ENCODE measurements at regions not wholly inside any gene's neighbourhood (a gene's known extent, or its start where the extent isn't known, plus 50 kb on each side); places are given as distances from the start of the nearest gene placed in this dataset.

- Histone ChIP-seq H3F3A (replicated peaks; ENCODE audit: low read depth) (no peaks in the 10 kb centered on the region), H4K20me1 (replicated peaks; ENCODE audit: insufficient read depth) (no peaks in the 10 kb centered on the region), H2AFZ (no peak overlapping the region), H3K36me3 (ENCODE audit: insufficient read depth) (no peaks in the 10 kb centered on the region), H3K4me2 (no peak overlapping the region), H3K79me2 (replicated peaks; ENCODE audit: insufficient read depth) (no peaks in the 10 kb centered on the region), H3K9me2 (ENCODE audit: insufficient read depth) (no peaks in the 10 kb centered on the region), H3K27me3 (ENCODE audit: insufficient read depth) (no peaks in the 10 kb centered on the region), H3K27ac (ENCODE audit: low read depth) (no peak overlapping the region), H3K4me3 (no peak overlapping the region), H3K4me1 (ENCODE audit: insufficient read depth) (no peaks in the 10 kb centered on the region)
- Mint-ChIP-seq H3K27ac (no peak overlapping the region), H3K36me3 (ENCODE audit: low read depth) (no peaks in the 10 kb centered on the region), H3K4me3 (no peak overlapping the region), H3K9me3 (no peaks in the 10 kb centered on the region; the same call in 2 of the 3 replicates), H3K27me3 (ENCODE audit: insufficient read depth, low read depth, poor library complexity) (peaks cover 9% of the 10 kb centered on the region), H3K4me1 (no peaks in the 10 kb centered on the region; the same call in 2 of the 3 replicates)
- TF ChIP-seq, protein P1, sequence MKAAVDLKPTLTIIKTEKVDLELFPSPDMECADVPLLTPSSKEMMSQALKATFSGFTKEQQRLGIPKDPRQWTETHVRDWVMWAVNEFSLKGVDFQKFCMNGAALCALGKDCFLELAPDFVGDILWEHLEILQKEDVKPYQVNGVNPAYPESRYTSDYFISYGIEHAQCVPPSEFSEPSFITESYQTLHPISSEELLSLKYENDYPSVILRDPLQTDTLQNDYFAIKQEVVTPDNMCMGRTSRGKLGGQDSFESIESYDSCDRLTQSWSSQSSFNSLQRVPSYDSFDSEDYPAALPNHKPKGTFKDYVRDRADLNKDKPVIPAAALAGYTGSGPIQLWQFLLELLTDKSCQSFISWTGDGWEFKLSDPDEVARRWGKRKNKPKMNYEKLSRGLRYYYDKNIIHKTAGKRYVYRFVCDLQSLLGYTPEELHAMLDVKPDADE (IDR thresholded peaks at IDR 0.05) = no peak
- TF ChIP-seq NANOG (IDR thresholded peaks at IDR 0.05; ENCODE audit: borderline replicate concordance) (no peak), ZNF114 (CRISPR knock-in tag; IDR thresholded peaks at IDR 0.05) (no peak), EZH2 (IDR thresholded peaks at IDR 0.05; ENCODE audit: low read depth, unreplicated experiment) (no peak), JUNB (IDR thresholded peaks at IDR 0.05; ENCODE audit: unreplicated experiment) (no peak), POLR2AphosphoS5 (IDR thresholded peaks at IDR 0.05; ENCODE audit: low read depth) (no peak), ZNF331 (CRISPR knock-in tag; IDR thresholded peaks at IDR 0.05; ENCODE audit: low read depth) (no peak), EZH2phosphoT487 (IDR thresholded peaks at IDR 0.05; ENCODE audit: unreplicated experiment) (no peak), CREB1 (CRISPR knock-in tag; IDR thresholded peaks at IDR 0.05; ENCODE audit: low read depth) (no peak), REST (IDR thresholded peaks at IDR 0.05; ENCODE audit: unreplicated experiment) (no peak), STAT1 (IDR thresholded peaks at IDR 0.05; ENCODE audit: unreplicated experiment) (no peak)
- TF ChIP-seq, protein P2, sequence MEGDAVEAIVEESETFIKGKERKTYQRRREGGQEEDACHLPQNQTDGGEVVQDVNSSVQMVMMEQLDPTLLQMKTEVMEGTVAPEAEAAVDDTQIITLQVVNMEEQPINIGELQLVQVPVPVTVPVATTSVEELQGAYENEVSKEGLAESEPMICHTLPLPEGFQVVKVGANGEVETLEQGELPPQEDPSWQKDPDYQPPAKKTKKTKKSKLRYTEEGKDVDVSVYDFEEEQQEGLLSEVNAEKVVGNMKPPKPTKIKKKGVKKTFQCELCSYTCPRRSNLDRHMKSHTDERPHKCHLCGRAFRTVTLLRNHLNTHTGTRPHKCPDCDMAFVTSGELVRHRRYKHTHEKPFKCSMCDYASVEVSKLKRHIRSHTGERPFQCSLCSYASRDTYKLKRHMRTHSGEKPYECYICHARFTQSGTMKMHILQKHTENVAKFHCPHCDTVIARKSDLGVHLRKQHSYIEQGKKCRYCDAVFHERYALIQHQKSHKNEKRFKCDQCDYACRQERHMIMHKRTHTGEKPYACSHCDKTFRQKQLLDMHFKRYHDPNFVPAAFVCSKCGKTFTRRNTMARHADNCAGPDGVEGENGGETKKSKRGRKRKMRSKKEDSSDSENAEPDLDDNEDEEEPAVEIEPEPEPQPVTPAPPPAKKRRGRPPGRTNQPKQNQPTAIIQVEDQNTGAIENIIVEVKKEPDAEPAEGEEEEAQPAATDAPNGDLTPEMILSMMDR (conservative IDR thresholded peaks at IDR 0.05; ENCODE audit: low read depth in 2 of 2) = no peak
- TF ChIP-seq, protein P3, sequence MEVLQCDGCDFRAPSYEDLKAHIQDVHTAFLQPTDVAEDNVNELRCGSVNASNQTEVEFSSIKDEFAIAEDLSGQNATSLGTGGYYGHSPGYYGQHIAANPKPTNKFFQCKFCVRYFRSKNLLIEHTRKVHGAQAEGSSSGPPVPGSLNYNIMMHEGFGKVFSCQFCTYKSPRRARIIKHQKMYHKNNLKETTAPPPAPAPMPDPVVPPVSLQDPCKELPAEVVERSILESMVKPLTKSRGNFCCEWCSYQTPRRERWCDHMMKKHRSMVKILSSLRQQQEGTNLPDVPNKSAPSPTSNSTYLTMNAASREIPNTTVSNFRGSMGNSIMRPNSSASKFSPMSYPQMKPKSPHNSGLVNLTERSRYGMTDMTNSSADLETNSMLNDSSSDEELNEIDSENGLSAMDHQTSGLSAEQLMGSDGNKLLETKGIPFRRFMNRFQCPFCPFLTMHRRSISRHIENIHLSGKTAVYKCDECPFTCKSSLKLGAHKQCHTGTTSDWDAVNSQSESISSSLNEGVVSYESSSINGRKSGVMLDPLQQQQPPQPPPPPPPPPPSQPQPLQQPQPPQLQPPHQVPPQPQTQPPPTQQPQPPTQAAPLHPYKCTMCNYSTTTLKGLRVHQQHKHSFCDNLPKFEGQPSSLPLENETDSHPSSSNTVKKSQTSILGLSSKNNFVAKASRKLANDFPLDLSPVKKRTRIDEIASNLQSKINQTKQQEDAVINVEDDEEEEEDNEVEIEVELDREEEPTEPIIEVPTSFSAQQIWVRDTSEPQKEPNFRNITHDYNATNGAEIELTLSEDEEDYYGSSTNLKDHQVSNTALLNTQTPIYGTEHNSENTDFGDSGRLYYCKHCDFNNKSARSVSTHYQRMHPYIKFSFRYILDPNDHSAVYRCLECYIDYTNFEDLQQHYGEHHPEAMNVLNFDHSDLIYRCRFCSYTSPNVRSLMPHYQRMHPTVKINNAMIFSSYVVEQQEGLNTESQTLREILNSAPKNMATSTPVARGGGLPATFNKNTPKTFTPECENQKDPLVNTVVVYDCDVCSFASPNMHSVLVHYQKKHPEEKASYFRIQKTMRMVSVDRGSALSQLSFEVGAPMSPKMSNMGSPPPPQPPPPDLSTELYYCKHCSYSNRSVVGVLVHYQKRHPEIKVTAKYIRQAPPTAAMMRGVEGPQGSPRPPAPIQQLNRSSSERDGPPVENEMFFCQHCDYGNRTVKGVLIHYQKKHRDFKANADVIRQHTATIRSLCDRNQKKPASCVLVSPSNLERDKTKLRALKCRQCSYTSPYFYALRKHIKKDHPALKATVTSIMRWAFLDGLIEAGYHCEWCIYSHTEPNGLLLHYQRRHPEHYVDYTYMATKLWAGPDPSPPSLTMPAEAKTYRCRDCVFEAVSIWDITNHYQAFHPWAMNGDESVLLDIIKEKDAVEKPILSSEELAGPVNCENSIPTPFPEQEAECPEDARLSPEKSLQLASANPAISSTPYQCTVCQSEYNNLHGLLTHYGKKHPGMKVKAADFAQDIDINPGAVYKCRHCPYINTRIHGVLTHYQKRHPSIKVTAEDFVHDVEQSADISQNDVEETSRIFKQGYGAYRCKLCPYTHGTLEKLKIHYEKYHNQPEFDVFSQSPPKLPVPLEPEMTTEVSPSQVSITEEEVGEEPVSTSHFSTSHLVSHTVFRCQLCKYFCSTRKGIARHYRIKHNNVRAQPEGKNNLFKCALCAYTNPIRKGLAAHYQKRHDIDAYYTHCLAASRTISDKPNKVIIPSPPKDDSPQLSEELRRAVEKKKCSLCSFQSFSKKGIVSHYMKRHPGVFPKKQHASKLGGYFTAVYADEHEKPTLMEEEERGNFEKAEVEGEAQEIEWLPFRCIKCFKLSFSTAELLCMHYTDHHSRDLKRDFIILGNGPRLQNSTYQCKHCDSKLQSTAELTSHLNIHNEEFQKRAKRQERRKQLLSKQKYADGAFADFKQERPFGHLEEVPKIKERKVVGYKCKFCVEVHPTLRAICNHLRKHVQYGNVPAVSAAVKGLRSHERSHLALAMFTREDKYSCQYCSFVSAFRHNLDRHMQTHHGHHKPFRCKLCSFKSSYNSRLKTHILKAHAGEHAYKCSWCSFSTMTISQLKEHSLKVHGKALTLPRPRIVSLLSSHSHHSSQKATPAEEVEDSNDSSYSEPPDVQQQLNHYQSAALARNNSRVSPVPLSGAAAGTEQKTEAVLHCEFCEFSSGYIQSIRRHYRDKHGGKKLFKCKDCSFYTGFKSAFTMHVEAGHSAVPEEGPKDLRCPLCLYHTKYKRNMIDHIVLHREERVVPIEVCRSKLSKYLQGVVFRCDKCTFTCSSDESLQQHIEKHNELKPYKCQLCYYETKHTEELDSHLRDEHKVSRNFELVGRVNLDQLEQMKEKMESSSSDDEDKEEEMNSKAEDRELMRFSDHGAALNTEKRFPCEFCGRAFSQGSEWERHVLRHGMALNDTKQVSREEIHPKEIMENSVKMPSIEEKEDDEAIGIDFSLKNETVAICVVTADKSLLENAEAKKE (CRISPR knock-in tag; IDR thresholded peaks at IDR 0.05) = no peak
- no peak for ATAC-seq
- DNase-seq (ENCODE audit: low spot score) = no peak
These were observed 81.3 kb downstream of the CHST1 start for GRCh38 chr11:45583981-45584566.

Measured in GM23338 (cell line).